ENCODE measurements at regions not wholly inside any gene's neighbourhood (a gene's known extent, or its start where the extent isn't known, plus 50 kb on each side); places are given as distances from the start of the nearest gene placed in this dataset.

DNA sequence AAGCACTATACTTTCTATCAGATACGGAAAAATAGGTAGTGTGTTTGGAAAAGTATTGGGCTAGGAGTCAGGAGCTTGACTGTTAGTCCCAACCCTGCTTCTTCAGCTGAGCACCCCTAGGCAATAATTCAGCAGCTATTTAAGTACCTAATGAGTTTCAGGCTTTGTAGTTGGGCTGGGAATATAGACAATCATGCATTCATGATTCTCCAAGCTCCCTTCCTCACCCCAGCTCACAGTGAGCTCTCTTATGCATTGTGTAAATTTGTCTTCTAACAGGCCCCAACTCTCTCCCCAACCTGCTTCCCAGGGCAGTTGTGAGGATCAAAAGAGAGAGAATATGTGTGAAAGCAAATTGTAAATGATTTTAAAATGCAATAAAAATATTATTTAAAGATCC lies 201.2 kb downstream of the MSX2 start:
- TF ChIP-seq EP300 (IDR thresholded peaks at IDR 0.05; ENCODE audit: borderline replicate concordance in 1 of 2, low read depth in 1 of 2, low read length in 1 of 2) (no peak), CTCF (IDR thresholded peaks at IDR 0.05) (no peak), RAD21 (IDR thresholded peaks at IDR 0.05; ENCODE audit: low read length) (no peak)

Measured in SK-N-SH (cell line).